Skeletal muscle satellite cell (primary cell): ENCODE measurements at regions not wholly inside any gene's neighbourhood (a gene's known extent, or its start where the extent isn't known, plus 50 kb on each side); places are given as distances from the start of the nearest gene placed in this dataset.

Experiments
- H3K27me3 ChIP-seq: 2 replicates; pipeline ENCODE4 v1.7.0; 2013; ENCODE audit warnings: low read length; ENCODE audit not compliant: control insufficient read depth, insufficient read depth
- H3K36me3 ChIP-seq: 2 replicates; pipeline ENCODE4 v1.7.0; 2013; ENCODE audit warnings: mild to moderate bottlenecking, control low read depth, low read length; ENCODE audit not compliant: insufficient read depth
- H3K4me1 ChIP-seq: 2 replicates; pipeline ENCODE4 v1.7.0; 2013; ENCODE audit warnings: low read length; ENCODE audit not compliant: control insufficient read depth, insufficient read depth
- H3K4me2 ChIP-seq: 2 replicates; pipeline ENCODE4 v1.7.0; 2013; ENCODE audit warnings: mild to moderate bottlenecking, low read length
- H3K4me3 ChIP-seq: 2 replicates; pipeline ENCODE4 v1.7.0; 2013; ENCODE audit warnings: low read length
- H3K9ac ChIP-seq: 2 replicates; pipeline ENCODE4 v1.7.0; 2013; ENCODE audit warnings: mild to moderate bottlenecking, low read depth, low read length, moderate library complexity
- H3K9me3 ChIP-seq: replicated peaks from 2 replicates; pipeline ENCODE4 v1.7.0; 2013; ENCODE audit warnings: mild to moderate bottlenecking, control low read depth, low read length

GRCh38 chr16:59188029-59188428 is 453.9 kb upstream of the GOT2 start:
- H3K36me3 ChIP-seq: no peaks in the 10 kb centered on the region
- no peak overlapping the region for H3K4me3 ChIP-seq
- no peaks in the 10 kb centered on the region for H3K27me3 ChIP-seq
- no peak overlapping the region for H3K4me2 ChIP-seq
- H3K9me3 ChIP-seq: no peaks in the 10 kb centered on the region
- H3K4me1 ChIP-seq: no peaks in the 10 kb centered on the region
- H3K9ac ChIP-seq: no peak overlapping the region

GRCh38 chr16:59181821-59182420 is 447.8 kb upstream of the GOT2 start:
- H3K9ac ChIP-seq: no peak overlapping the region
- H3K36me3 ChIP-seq: no peaks in the 10 kb centered on the region
- H3K9me3 ChIP-seq: no peaks in the 10 kb centered on the region
- no peak overlapping the region for H3K4me3 ChIP-seq
- no peaks in the 10 kb centered on the region for H3K4me1 ChIP-seq
- H3K4me2 ChIP-seq: no peak overlapping the region
- no peaks in the 10 kb centered on the region for H3K27me3 ChIP-seq

- H3K36me3 ChIP-seq: no peaks in the 10 kb centered on the region
- no peak overlapping the region for H3K4me2 ChIP-seq
Measured at GRCh38 chr16:59180083-59180476, 446.0 kb upstream of the GOT2 start.

GRCh38 chr16:59179446-59180082 is 445.4 kb upstream of the GOT2 start:
- H3K36me3 ChIP-seq: no peaks in the 10 kb centered on the region
- H3K4me3 ChIP-seq: no peak overlapping the region
- H3K9ac ChIP-seq: no peak overlapping the region
- H3K27me3 ChIP-seq: no peaks in the 10 kb centered on the region
- H3K9me3 ChIP-seq: no peaks in the 10 kb centered on the region
- no peaks in the 10 kb centered on the region for H3K4me1 ChIP-seq
- H3K4me2 ChIP-seq: no peak overlapping the region

More at GRCh38 chr16:59180083-59180476, 446.0 kb upstream of the GOT2 start:
- no peaks in the 10 kb centered on the region for H3K4me1 ChIP-seq
- H3K9ac ChIP-seq: no peak overlapping the region
- no peaks in the 10 kb centered on the region for H3K9me3 ChIP-seq
- no peaks in the 10 kb centered on the region for H3K27me3 ChIP-seq
- no peak overlapping the region for H3K4me3 ChIP-seq

- Histone ChIP-seq H3K9ac (no peak overlapping the region), H3K4me1 (no peaks in the 10 kb centered on the region), H3K36me3 (no peaks in the 10 kb centered on the region), H3K4me2 (no peak overlapping the region), H3K4me3 (no peak overlapping the region), H3K27me3 (no peaks in the 10 kb centered on the region), H3K9me3 (no peaks in the 10 kb centered on the region)
Measured at GRCh38 chr16:59173408-59173831, 439.3 kb upstream of the GOT2 start.

GRCh38 chr16:59170099-59170712 is 436.1 kb upstream of the GOT2 start:
- no peaks in the 10 kb centered on the region for H3K4me1 ChIP-seq
- no peak overlapping the region for H3K4me2 ChIP-seq
- no peaks in the 10 kb centered on the region for H3K36me3 ChIP-seq
- no peaks in the 10 kb centered on the region for H3K9me3 ChIP-seq
- H3K4me3 ChIP-seq: no peak overlapping the region
- H3K9ac ChIP-seq: no peak overlapping the region
- H3K27me3 ChIP-seq: no peaks in the 10 kb centered on the region

- H3K4me1 ChIP-seq: no peaks in the 10 kb centered on the region
- H3K4me2 ChIP-seq: no peak overlapping the region
- no peaks in the 10 kb centered on the region for H3K9me3 ChIP-seq
- H3K27me3 ChIP-seq: no peaks in the 10 kb centered on the region
- H3K9ac ChIP-seq: no peak overlapping the region
- H3K4me3 ChIP-seq: no peak overlapping the region
- H3K36me3 ChIP-seq: no peaks in the 10 kb centered on the region
Measured at GRCh38 chr16:59169168-59169567, 435.1 kb upstream of the GOT2 start.

- no peak overlapping the region for H3K4me2 ChIP-seq
- no peaks in the 10 kb centered on the region for H3K4me1 ChIP-seq
- H3K4me3 ChIP-seq: no peak overlapping the region
- H3K9me3 ChIP-seq: no peaks in the 10 kb centered on the region
- no peak overlapping the region for H3K9ac ChIP-seq
- H3K36me3 ChIP-seq: no peaks in the 10 kb centered on the region
- H3K27me3 ChIP-seq: no peaks in the 10 kb centered on the region
Measured at GRCh38 chr16:59168461-59169114, 434.5 kb upstream of the GOT2 start.

GRCh38 chr16:59164461-59164860 is 430.3 kb upstream of the GOT2 start:
- no peak overlapping the region for H3K4me3 ChIP-seq
- H3K9ac ChIP-seq: no peak overlapping the region
- no peaks in the 10 kb centered on the region for H3K9me3 ChIP-seq
- no peaks in the 10 kb centered on the region for H3K36me3 ChIP-seq
- no peaks in the 10 kb centered on the region for H3K4me1 ChIP-seq
- no peak overlapping the region for H3K4me2 ChIP-seq
- no peaks in the 10 kb centered on the region for H3K27me3 ChIP-seq

GRCh38 chr16:59163371-59164055 is 429.4 kb upstream of the GOT2 start:
- no peaks in the 10 kb centered on the region for H3K36me3 ChIP-seq
- no peak overlapping the region for H3K4me2 ChIP-seq
- no peaks in the 10 kb centered on the region for H3K27me3 ChIP-seq
- no peaks in the 10 kb centered on the region for H3K4me1 ChIP-seq
- no peak overlapping the region for H3K4me3 ChIP-seq
- no peaks in the 10 kb centered on the region for H3K9me3 ChIP-seq
- H3K9ac ChIP-seq: no peak overlapping the region

- Histone ChIP-seq H3K27me3 (no peaks in the 10 kb centered on the region), H3K9ac (no peak overlapping the region), H3K4me3 (no peak overlapping the region), H3K4me2 (no peak overlapping the region), H3K4me1 (no peaks in the 10 kb centered on the region), H3K36me3 (no peaks in the 10 kb centered on the region), H3K9me3 (no peaks in the 10 kb centered on the region)
Measured at GRCh38 chr16:59161679-59162078, 427.6 kb upstream of the GOT2 start.
